K562 (cell line): ENCODE measurements at regions not wholly inside any gene's neighbourhood (a gene's known extent, or its start where the extent isn't known, plus 50 kb on each side); places are given as distances from the start of the nearest gene placed in this dataset.

Experiments
- ATAC-seq: fragments of 200-7000 bp; cut with Tn5 transposase; 3 replicates; pipeline ENCODE4 v1.9.1; 2020; ENCODE audit warnings: moderate library complexity
- BruUV-seq: library from RNA; stranded (reverse); fragments of 400-500 nt; replicated peaks from 2 replicates; lab custom pipeline; 2021; lab: Mats Ljungman, UMichigan
- CTCF ChIA-PET: fragments of 300-600 bp; formaldehyde crosslinking; extraction: SDS; loops from one replicate; lab custom pipeline; 2021; ENCODE audit warnings: low intra/inter-chr PET ratio; lab: Yijun Ruan, JAX
- POLR2A ChIA-PET: fragments of 300-600, 350-650 bp; sonication (Branson Sonifier 250); formaldehyde crosslinking; extraction: SDS; loops from one replicate; lab custom pipeline; 2021; ENCODE audit warnings: antibody characterized with exemption, inconsistent platforms; lab: Yijun Ruan, JAX
- DNase-seq, 4 experiments: peaks; one replicate each; pipeline versions ENCODE4 v3.0.0 to v3.0.0-alpha.2; 2011 to 2018; ENCODE audit warnings: low spot score in 3 of 4, mixed read lengths in 3 of 4; ENCODE audit errors: extremely low read depth in 1 of 4
- FAIRE-seq: peaks from 2 replicates; lab custom pipeline; 2011; peaks lifted over from hg19 to GRCh38; lab: Jason Lieb, UNC
- H2AFZ ChIP-seq: 2 replicates; pipeline ENCODE4 v1.6.0; 2011; ENCODE audit warnings: low read depth, low read length, control low read depth, inconsistent platforms
- H3K27ac ChIP-seq: fragments of 200-600 bp; 3 replicates; pipeline ENCODE4 v1.8.0; 2011; ENCODE audit warnings: low read depth, mild to moderate bottlenecking, control low read depth, inconsistent platforms, low read length, moderate library complexity, mixed read lengths; ENCODE audit errors: extremely low read depth
- H3K27me3 ChIP-seq, 2 experiments: fragments of 300-600 bp in 1 of 2; 2 replicates in 1 of 2; 3 replicates in 1 of 2; pipeline versions ENCODE4 v1.6.0 to v1.8.0; 2011; ENCODE audit warnings: inconsistent platforms in 2 of 2, low read length in 2 of 2, mild to moderate bottlenecking in 1 of 2, mixed read lengths in 1 of 2, moderate library complexity in 1 of 2; ENCODE audit not compliant: control insufficient read depth in 2 of 2, insufficient read depth in 2 of 2
- H3K36me3 ChIP-seq: fragments of 300-600 bp; 3 replicates; pipeline ENCODE4 v1.8.0; 2011; ENCODE audit warnings: mild to moderate bottlenecking, low read length, inconsistent platforms; ENCODE audit not compliant: control insufficient read depth, insufficient read depth
- H3K4me1 ChIP-seq, 2 experiments: fragments of 200-600 bp in 1 of 2; replicated peaks in 1 of 2; 2 replicates in 1 of 2; 3 replicates in 1 of 2; pipeline versions ENCODE4 v1.5.1 to v1.8.0; 2011; ENCODE audit warnings: inconsistent platforms in 2 of 2, low read length in 2 of 2, mild to moderate bottlenecking in 1 of 2, mixed read lengths in 1 of 2, moderate library complexity in 1 of 2; ENCODE audit not compliant: control insufficient read depth in 2 of 2, insufficient read depth in 2 of 2
- H3K4me2 ChIP-seq: 2 replicates; pipeline ENCODE4 v1.6.1; 2011; ENCODE audit warnings: low read length, control low read depth, inconsistent platforms, mixed read lengths; ENCODE audit not compliant: insufficient read depth
- H3K4me3 ChIP-seq: fragments of 200-600 bp; sonication (generic), shearing (Covaris generic); 2 replicates; pipeline ENCODE4 v1.5.1; 2016; ENCODE audit warnings: control low read depth, inconsistent platforms
- H3K79me2 ChIP-seq: fragments of 200-600 bp; 3 replicates; pipeline ENCODE4 v1.8.0; 2011; ENCODE audit warnings: low read length, inconsistent platforms; ENCODE audit not compliant: control insufficient read depth, insufficient read depth
- H3K9ac ChIP-seq, 2 experiments: 2 replicates each; pipeline versions ENCODE4 v1.6.0 to v1.6.1; 2011; ENCODE audit warnings: low read depth in 2 of 2, low read length in 2 of 2, control low read depth in 1 of 2, inconsistent platforms in 1 of 2, mild to moderate bottlenecking in 1 of 2, mixed read lengths in 1 of 2; ENCODE audit not compliant: insufficient read depth in 1 of 2
- H3K9me1 ChIP-seq: one replicate; pipeline ENCODE4 v1.6.0; 2011; ENCODE audit warnings: inconsistent platforms, mild to moderate bottlenecking, low read length, moderate library complexity; ENCODE audit not compliant: control insufficient read depth, insufficient read depth
- H3K9me3 ChIP-seq: replicated peaks from 2 replicates; pipeline ENCODE4 v1.5.1; 2011; ENCODE audit warnings: low read depth, low read length, inconsistent platforms; ENCODE audit not compliant: control insufficient read depth, insufficient read depth
- H4K20me1 ChIP-seq: replicated peaks from 2 replicates; pipeline ENCODE4 v1.6.1; 2011; ENCODE audit warnings: low read length, inconsistent platforms, mixed read lengths; ENCODE audit not compliant: control insufficient read depth, insufficient read depth
- SOX6 ChIP-seq: fragments of 450-650 bp; IDR thresholded peaks from 2 replicates; pipeline ENCODE4 v1.6.1; 2014; ENCODE audit warnings: mild to moderate bottlenecking
- WGBS: fragments of 100-300 bp; shearing (Covaris generic); methylation state at CpG from one replicate; pipeline ENCODE4 v1.1.6; 2016; ENCODE audit warnings: low coverage, mixed read lengths; ENCODE audit not compliant: insufficient coverage; ENCODE audit errors: missing lambda C conversion rate; 5-methylcytosine and 5-hydroxymethylcytosine counted together
- in situ Hi-C: fragments of 300-500 bp; cut with MboI; formaldehyde crosslinking; loops from 4 replicates; pipeline ENCODE4 v1.15.0; 2018; ENCODE audit warnings: inconsistent platforms, mixed read lengths
- intact Hi-C: fragments of 100-400 bp; cut with micrococcal nuclease; formaldehyde crosslinking; loops from 2 replicates; pipeline ENCODE4 v1.14.2; 2022
- TF ChIP-seq, protein P1 (sequence below): sonication (generic); IDR thresholded peaks from 2 replicates; pipeline ENCODE4 v1.6.1; 2016
- TF ChIP-seq, protein P2 (sequence below), 2 experiments: fragments of 450-650 bp in 1 of 2; sonication (generic) in 1 of 2; formaldehyde crosslinking in 1 of 2; IDR thresholded peaks; 2 replicates each; pipeline versions ENCODE4 v1.7.1 to v1.9.0; 2016 to 2022; ENCODE audit warnings: inconsistent platforms in 1 of 2, mild to moderate bottlenecking in 1 of 2, missing genetic modification reagents in 1 of 2

DNA sequence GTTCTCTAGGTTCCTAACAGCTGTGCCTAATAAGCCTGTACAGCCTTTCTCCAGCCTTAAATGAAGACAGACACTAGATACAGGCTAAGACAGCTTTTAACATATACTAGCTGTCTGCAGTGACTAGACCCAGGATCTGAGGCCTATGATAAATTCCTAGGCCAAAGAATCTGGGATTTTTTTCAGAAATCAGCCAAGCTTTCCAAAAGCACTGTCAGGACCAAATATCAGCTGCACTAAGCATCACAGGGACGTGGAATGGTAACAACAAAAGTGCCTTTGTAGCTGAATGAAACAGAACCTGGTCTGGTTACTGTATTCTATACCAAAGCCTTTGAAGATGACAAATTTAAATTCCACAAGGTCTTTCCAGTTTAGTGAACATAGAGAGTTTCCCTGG is 77.9 kb upstream of the DOCK9 start:
- H3K79me2 ChIP-seq = peaks cover 81% of the 10 kb centered on the region
- in situ Hi-C loops (no loop called here), intact Hi-C loops (no loop called here)
- 80% methylated on average over 1 of the region's 1 CpG for WGBS
- TF ChIP-seq, protein P1, sequence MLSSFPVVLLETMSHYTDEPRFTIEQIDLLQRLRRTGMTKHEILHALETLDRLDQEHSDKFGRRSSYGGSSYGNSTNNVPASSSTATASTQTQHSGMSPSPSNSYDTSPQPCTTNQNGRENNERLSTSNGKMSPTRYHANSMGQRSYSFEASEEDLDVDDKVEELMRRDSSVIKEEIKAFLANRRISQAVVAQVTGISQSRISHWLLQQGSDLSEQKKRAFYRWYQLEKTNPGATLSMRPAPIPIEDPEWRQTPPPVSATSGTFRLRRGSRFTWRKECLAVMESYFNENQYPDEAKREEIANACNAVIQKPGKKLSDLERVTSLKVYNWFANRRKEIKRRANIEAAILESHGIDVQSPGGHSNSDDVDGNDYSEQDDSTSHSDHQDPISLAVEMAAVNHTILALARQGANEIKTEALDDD = peak; percentile 52
- no peak for TF ChIP-seq SOX6
- H3K9me3 ChIP-seq = no peaks in the 10 kb centered on the region
- H3K4me3 ChIP-seq = no peak overlapping the region
- no peak overlapping the region; the same call in 1 of the 2 replicates for H2AFZ ChIP-seq
- BruUV-seq = no TSS peak
- ATAC-seq (no peak), DNase-seq (no peak), FAIRE-seq (no peak)
- H3K9ac ChIP-seq = 0 out of 4 replicates have a peak overlapping the region, but pooled peaks of 1 of the 2 experiments have one; percentile 10
- ChIA-PET CTCF (no interaction called here), POLR2A (interaction anchor here (0.8 to 1.3 kb wide), 2 partner anchors 9 kb away, joined by 3 to 4 read pairs; no protein-coding TSS in a partner anchor)
- no peaks in the 10 kb centered on the region; the same call in 2 of the 3 replicates for H3K36me3 ChIP-seq
- peak overlapping the region; percentile 40; the same call in 1 of the 2 replicates for H3K4me2 ChIP-seq
- H3K27ac ChIP-seq = peak overlapping the region; percentile 82
- no peaks in the 10 kb centered on the region for H4K20me1 ChIP-seq
- no peaks in the 10 kb centered on the region for H3K9me1 ChIP-seq
- no peaks in the 10 kb centered on the region for H3K27me3 ChIP-seq
- peaks cover 45 to 67% of the 10 kb centered on the region in 2 experiments for H3K4me1 ChIP-seq

DNA sequence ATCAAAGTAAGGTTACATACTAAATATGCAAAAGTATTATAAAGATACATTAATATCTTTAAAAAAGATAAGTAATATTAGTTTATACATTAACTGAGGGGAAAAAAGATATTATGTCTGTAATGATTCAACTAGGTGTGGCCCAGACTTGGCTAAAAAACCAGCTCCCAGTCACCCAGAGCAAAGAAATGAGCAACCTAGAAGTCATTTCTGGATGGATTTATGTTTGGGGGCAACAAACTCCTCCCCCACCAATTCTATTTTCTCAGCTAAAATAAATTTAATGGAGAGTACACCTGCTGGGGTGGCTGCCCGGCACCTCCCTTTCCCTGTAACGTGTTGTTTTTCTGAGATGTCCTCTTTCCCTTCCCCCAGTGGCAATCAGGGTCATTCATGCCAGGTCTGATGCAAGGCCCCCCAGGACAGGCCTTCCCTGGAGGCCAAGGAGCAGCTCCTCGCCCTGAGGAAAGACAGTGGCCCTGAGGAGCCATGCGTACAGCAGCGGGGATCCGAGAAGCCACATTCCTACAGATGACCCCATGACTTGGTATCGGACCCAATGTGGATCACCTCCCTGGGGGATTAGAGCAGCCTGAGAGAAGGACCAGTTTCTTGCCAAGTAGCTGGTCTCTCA is 78.6 kb upstream of the DOCK9 start:
- Histone ChIP-seq H2AFZ (0 out of 2 replicates have a peak overlapping the region, but pooled peaks have one; percentile 19), H3K79me2 (peaks cover 81% of the 10 kb centered on the region), H3K4me2 (no peak overlapping the region), H4K20me1 (no peaks in the 10 kb centered on the region), H3K9me3 (no peaks in the 10 kb centered on the region), H3K27me3 (no peaks in the 10 kb centered on the region), H3K27ac (no peak overlapping the region; the same call in 2 of the 3 replicates), H3K9me1 (no peaks in the 10 kb centered on the region), H3K36me3 (no peaks in the 10 kb centered on the region; the same call in 2 of the 3 replicates), H3K9ac (peak overlapping the region; percentile 12 to 74; a peak in 1 of 4 replicates), H3K4me1 (peaks cover 38 to 69% of the 10 kb centered on the region in 2 experiments), H3K4me3 (no peak overlapping the region)
- in situ Hi-C loops = no loop called here
- ChIA-PET POLR2A (interaction anchor here (0.6 to 1.3 kb wide), 4 partner anchors 10 to 178 kb away, joined by 3 to 4 read pairs (median 4); no protein-coding TSS in a partner anchor), CTCF (no interaction called here)
- 80% methylated on average over 4 of the region's 7 CpGs for WGBS
- FAIRE-seq (no peak), DNase-seq (no peak), ATAC-seq (no peak)
- intact Hi-C loops = no loop called here
- BruUV-seq = no TSS peak
- TF ChIP-seq, protein P2, sequence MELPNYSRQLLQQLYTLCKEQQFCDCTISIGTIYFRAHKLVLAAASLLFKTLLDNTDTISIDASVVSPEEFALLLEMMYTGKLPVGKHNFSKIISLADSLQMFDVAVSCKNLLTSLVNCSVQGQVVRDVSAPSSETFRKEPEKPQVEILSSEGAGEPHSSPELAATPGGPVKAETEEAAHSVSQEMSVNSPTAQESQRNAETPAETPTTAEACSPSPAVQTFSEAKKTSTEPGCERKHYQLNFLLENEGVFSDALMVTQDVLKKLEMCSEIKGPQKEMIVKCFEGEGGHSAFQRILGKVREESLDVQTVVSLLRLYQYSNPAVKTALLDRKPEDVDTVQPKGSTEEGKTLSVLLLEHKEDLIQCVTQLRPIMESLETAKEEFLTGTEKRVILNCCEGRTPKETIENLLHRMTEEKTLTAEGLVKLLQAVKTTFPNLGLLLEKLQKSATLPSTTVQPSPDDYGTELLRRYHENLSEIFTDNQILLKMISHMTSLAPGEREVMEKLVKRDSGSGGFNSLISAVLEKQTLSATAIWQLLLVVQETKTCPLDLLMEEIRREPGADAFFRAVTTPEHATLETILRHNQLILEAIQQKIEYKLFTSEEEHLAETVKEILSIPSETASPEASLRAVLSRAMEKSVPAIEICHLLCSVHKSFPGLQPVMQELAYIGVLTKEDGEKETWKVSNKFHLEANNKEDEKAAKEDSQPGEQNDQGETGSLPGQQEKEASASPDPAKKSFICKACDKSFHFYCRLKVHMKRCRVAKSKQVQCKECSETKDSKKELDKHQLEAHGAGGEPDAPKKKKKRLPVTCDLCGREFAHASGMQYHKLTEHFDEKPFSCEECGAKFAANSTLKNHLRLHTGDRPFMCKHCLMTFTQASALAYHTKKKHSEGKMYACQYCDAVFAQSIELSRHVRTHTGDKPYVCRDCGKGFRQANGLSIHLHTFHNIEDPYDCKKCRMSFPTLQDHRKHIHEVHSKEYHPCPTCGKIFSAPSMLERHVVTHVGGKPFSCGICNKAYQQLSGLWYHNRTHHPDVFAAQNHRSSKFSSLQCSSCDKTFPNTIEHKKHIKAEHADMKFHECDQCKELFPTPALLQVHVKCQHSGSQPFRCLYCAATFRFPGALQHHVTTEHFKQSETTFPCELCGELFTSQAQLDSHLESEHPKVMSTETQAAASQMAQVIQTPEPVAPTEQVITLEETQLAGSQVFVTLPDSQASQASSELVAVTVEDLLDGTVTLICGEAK (IDR thresholded peaks at IDR 0.05) = peak; percentile 0; the same call in 1 of the 2 replicates
- TF ChIP-seq, protein P2 (CRISPR knock-in tag; IDR thresholded peaks at IDR 0.05) = no peak
